ENCODE measurements at regions not wholly inside any gene's neighbourhood (a gene's known extent, or its start where the extent isn't known, plus 50 kb on each side); places are given as distances from the start of the nearest gene placed in this dataset.

- DNase-seq (ENCODE audit: low read depth) = no peak
- TF ChIP-seq, protein P1, sequence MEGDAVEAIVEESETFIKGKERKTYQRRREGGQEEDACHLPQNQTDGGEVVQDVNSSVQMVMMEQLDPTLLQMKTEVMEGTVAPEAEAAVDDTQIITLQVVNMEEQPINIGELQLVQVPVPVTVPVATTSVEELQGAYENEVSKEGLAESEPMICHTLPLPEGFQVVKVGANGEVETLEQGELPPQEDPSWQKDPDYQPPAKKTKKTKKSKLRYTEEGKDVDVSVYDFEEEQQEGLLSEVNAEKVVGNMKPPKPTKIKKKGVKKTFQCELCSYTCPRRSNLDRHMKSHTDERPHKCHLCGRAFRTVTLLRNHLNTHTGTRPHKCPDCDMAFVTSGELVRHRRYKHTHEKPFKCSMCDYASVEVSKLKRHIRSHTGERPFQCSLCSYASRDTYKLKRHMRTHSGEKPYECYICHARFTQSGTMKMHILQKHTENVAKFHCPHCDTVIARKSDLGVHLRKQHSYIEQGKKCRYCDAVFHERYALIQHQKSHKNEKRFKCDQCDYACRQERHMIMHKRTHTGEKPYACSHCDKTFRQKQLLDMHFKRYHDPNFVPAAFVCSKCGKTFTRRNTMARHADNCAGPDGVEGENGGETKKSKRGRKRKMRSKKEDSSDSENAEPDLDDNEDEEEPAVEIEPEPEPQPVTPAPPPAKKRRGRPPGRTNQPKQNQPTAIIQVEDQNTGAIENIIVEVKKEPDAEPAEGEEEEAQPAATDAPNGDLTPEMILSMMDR (IDR thresholded peaks at IDR 0.05; ENCODE audit: control insufficient read depth, insufficient read depth, low read depth, low read length, missing control alignments) = no peak
Observed at GRCh38 chr1:114290776-114291175, 137.1 kb upstream of the SYT6 start.

DNA sequence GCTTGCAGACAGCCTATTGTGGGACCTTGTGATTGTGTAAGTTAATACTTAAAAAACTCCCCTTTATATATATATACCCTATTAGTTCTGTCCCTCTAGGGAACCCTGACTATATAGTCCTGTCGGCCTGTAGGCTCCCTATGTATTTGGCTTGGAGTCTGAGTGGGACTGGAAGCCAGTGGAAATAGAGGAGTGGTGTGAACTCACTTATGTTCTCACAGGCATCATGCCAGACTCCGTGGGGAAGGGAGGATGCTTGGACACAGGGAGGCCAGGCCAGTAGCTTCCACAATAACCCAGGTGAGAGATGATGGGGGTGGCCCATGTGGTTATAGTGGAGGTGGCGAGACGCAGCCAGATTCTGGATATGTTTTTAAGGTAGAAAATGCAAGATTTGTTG, 136.7 kb upstream of the SYT6 start:
- TF ChIP-seq, protein P1 (IDR thresholded peaks at IDR 0.05; ENCODE audit: control insufficient read depth, insufficient read depth, low read depth, low read length, missing control alignments) = no peak
- H3K4me3 ChIP-seq (ENCODE audit: control insufficient read depth, low read depth, low read length) = no peak overlapping the region
- DNase-seq (ENCODE audit: low read depth) = no peak

More at GRCh38 chr1:114290776-114291175, 137.1 kb upstream of the SYT6 start:
- H3K4me3 ChIP-seq (ENCODE audit: control insufficient read depth, low read depth, low read length) = no peak overlapping the region

DNA sequence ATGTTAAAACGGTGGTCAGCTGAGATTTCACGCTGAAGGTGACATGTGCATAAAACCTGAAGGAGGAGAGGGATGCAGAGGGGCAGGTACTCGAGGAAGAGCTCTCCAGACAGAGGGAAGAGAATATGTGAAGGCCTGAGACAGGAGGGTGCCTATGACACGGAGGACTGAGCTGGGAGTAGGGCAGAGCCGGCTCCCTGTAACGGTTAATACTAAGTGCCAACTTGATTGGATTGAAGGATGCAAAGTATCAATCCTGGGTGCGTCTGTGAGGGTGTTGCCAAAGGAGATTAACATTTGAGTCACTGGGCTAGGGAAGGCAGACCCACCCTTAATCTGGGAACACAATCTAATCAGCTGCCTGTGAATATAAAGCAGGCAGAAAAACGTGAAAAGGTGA, 136.2 kb upstream of the SYT6 start:
- DNase-seq (ENCODE audit: low read depth) = no peak
- TF ChIP-seq, protein P1 (IDR thresholded peaks at IDR 0.05; ENCODE audit: control insufficient read depth, insufficient read depth, low read depth, low read length, missing control alignments) = no peak

DNA sequence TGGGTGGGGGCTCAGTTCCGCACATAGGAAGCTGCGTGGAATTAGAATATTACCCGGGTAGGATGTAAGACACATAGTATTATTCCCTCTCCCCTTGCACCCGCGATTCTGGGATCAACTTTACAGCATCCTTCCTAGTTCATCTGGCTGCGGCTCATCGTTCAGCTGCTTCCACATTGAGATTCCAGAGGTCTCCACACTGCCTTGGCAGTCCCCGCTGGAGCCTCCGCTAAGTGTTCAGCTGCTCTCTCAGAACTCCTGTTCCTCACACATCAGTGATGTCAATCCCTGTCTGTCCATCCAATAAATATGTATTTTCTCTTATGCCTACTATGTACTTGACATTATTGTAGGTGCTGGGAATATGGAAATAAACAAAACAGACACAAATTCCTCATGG, 135.6 kb upstream of the SYT6 start:
- TF ChIP-seq, protein P1 (IDR thresholded peaks at IDR 0.05; ENCODE audit: control insufficient read depth, insufficient read depth, low read depth, low read length, missing control alignments) = no peak
- no peak overlapping the region for H3K4me3 ChIP-seq (ENCODE audit: control insufficient read depth, low read depth, low read length)
- no peak for DNase-seq (ENCODE audit: low read depth)

More for the DNA sequence above, 136.2 kb upstream of the SYT6 start:
- no peak overlapping the region for H3K4me3 ChIP-seq (ENCODE audit: control insufficient read depth, low read depth, low read length)

DNA sequence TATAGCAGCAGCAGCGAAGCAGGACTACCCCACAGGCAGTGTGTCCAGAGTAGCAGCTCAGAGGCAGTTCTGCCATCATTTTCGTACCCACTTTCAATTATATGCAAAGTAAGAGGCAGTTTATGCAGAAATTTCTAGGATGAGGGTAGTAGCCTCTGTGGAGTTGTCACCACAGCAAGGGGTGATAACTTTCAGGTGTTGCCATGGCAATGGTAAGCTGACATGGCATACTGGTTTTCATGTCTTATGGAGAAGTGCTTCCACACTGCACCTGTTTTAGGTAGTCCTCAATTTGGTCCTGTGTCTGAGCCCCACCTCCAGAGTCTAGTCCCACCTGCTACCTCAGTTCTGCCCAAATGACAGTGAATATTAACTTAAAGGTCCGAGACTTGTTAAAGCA, 133.3 kb upstream of the SYT6 start:
- no peak overlapping the region for H3K4me3 ChIP-seq (ENCODE audit: control insufficient read depth, low read depth, low read length)
- no peak for DNase-seq (ENCODE audit: low read depth)
- TF ChIP-seq, protein P1 (IDR thresholded peaks at IDR 0.05; ENCODE audit: control insufficient read depth, insufficient read depth, low read depth, low read length, missing control alignments) = no peak

DNA sequence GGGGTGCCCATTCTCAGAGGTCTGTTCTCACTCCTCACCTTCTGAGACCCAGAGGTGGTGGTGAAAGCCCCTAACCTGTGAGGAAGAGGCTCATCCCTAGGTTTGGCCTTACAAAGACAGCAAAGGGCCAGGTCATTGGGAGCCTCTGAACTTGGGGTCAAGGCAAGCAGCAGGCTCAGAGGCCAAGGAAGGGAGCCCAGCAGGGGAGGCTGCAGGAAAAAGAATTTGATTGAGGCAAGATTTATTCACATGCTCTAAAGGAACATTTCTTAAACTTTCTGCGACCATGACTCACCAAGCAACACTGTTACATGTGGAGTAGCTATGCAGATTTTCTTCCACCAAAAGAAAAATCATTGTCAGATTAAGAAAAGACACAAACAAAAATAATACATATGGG, 132.5 kb upstream of the SYT6 start:
- DNase-seq (ENCODE audit: low read depth) = no peak
- no peak overlapping the region for H3K4me3 ChIP-seq (ENCODE audit: control insufficient read depth, low read depth, low read length)
- TF ChIP-seq, protein P1 (IDR thresholded peaks at IDR 0.05; ENCODE audit: control insufficient read depth, insufficient read depth, low read depth, low read length, missing control alignments) = peak; percentile 11

All from AG09309 (cell line).